ENCODE measurements at regions not wholly inside any gene's neighbourhood (a gene's known extent, or its start where the extent isn't known, plus 50 kb on each side); places are given as distances from the start of the nearest gene placed in this dataset.

DNA sequence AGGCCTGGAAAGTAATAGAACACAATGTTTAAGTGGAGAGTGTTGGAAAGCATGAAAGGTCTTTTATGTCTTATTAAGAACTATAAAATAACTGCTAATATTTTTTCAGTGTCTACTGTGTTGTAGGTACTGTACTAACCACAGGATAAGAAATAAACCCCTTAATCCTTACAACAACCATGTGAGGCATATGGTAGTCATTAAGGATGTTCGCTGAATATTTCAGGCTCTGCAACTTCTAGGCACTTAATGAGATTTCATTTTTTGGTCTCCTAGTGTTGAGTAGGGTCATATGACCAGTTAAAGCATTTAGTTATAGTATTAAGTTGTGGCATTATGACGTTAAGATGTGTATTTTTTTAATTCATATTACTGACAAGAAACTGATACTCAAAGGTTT lies 346.6 kb upstream of the KCNH7 start:
- no peak for TF ChIP-seq EZH2 (IDR thresholded peaks at IDR 0.05; ENCODE audit: low read length, unreplicated experiment)
- TF ChIP-seq, protein P1, sequence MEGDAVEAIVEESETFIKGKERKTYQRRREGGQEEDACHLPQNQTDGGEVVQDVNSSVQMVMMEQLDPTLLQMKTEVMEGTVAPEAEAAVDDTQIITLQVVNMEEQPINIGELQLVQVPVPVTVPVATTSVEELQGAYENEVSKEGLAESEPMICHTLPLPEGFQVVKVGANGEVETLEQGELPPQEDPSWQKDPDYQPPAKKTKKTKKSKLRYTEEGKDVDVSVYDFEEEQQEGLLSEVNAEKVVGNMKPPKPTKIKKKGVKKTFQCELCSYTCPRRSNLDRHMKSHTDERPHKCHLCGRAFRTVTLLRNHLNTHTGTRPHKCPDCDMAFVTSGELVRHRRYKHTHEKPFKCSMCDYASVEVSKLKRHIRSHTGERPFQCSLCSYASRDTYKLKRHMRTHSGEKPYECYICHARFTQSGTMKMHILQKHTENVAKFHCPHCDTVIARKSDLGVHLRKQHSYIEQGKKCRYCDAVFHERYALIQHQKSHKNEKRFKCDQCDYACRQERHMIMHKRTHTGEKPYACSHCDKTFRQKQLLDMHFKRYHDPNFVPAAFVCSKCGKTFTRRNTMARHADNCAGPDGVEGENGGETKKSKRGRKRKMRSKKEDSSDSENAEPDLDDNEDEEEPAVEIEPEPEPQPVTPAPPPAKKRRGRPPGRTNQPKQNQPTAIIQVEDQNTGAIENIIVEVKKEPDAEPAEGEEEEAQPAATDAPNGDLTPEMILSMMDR (conservative IDR thresholded peaks at IDR 0.05; ENCODE audit: low read depth, low read length) = no peak
- no peak for TF ChIP-seq EZH2phosphoT487 (IDR thresholded peaks at IDR 0.05; ENCODE audit: borderline replicate concordance, low read length)
- DNase-seq = no peak
- no peak overlapping the region for H3K4me3 ChIP-seq (ENCODE audit: low read length)
- H3K4me2 ChIP-seq (ENCODE audit: low read length) = no peak overlapping the region
- H3F3A ChIP-seq (ENCODE audit: low read length, unreplicated experiment) = no peaks in the 10 kb centered on the region
- H3K9ac ChIP-seq (ENCODE audit: low read length) = no peak overlapping the region
- H2AFZ ChIP-seq (ENCODE audit: low read length) = no peak overlapping the region
- no peaks in the 10 kb centered on the region for H3K9me2 ChIP-seq (replicated peaks; ENCODE audit: low read length)
- no peaks in the 10 kb centered on the region for H3K4me1 ChIP-seq (ENCODE audit: insufficient read depth, low read length)
- no peaks in the 10 kb centered on the region for H4K20me1 ChIP-seq (ENCODE audit: low read length)
- ATAC-seq = no peak
- BruUV-seq (replicated peaks) = no TSS peak
- H3K79me2 ChIP-seq (ENCODE audit: low read length) = no peaks in the 10 kb centered on the region
- H3K36me3 ChIP-seq (ENCODE audit: low read depth, low read length) = no peaks in the 10 kb centered on the region
- POLR2A ChIA-PET (ENCODE audit: unreplicated experiment) = no interaction called here
- no peaks in the 10 kb centered on the region for H3K9me3 ChIP-seq (ENCODE audit: low read length)
- H3K27me3 ChIP-seq (ENCODE audit: low read length) = peaks cover 7% of the 10 kb centered on the region; the same call in 1 of the 2 replicates
- H3K27ac ChIP-seq (ENCODE audit: low read length) = no peak overlapping the region
- CTCF ChIA-PET = no interaction called here
- intact Hi-C loops (cut with micrococcal nuclease) = no loop called here

DNA sequence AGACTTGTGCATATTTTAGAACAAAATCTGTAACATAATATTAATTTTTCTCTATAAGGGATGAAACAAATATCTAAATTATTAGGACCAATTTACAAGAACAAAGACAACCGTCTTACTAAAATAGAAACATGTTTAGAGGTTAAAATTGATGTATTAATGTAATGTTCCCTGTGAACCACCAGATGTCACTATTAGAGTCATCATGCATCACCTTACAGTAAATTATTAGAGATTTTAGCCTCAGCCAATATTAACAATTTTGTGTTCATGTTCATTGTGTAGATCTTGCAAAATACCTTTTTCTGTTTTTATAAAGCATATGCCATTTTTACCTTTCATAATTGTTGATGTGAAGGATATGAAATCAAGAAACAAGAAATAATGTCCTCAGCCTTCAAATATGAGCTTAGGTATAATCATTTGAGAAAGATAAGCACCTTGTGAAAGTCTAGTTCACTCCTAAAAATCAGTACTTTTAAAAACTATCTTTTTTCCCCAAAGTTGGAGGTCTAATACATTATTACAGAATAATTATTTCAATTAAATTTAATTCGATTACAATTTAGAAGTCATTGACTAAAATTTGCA lies 344.3 kb upstream of the KCNH7 start:
- CTCF ChIA-PET = interaction anchor here (0.7 kb wide), 1 partner anchor 1247 kb away, joined by 6 read pairs; no protein-coding TSS in a partner anchor
- no TSS peak for BruUV-seq (replicated peaks)

DNA sequence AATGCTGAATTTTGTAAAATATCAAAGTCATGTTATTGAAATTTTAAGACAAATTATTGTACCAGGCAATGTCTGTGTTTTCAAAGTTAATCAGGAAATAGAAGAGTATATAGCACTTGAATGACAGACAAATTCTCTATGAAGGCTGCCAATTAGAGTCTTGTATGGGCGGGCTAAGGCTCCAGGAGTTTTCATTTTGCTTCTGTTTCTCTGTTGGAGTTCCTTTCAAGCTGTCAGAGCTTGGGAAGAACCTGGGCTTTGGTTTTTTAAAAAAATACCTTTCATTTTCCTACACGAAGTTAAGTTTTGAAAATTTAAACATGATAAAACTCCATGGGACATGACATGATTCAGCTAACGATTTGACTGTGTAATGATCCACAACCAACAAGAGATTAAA lies 339.0 kb upstream of the KCNH7 start:
- no peak overlapping the region for H3K27ac ChIP-seq (ENCODE audit: low read length)
- intact Hi-C loops (cut with micrococcal nuclease) = no loop called here
- H3K27me3 ChIP-seq (ENCODE audit: low read length) = peaks cover 47% of the 10 kb centered on the region
- POLR2A ChIA-PET (ENCODE audit: unreplicated experiment) = no interaction called here
- H3K9me2 ChIP-seq (replicated peaks; ENCODE audit: low read length) = no peaks in the 10 kb centered on the region
- H3K4me1 ChIP-seq (ENCODE audit: insufficient read depth, low read length) = no peaks in the 10 kb centered on the region
- H3K9ac ChIP-seq (ENCODE audit: low read length) = no peak overlapping the region
- H2AFZ ChIP-seq (ENCODE audit: low read length) = no peak overlapping the region
- no peaks in the 10 kb centered on the region for H3K9me3 ChIP-seq (ENCODE audit: low read length)
- no peak overlapping the region for H3K4me3 ChIP-seq (ENCODE audit: low read length)
- no TSS peak for BruUV-seq (replicated peaks)
- H3K4me2 ChIP-seq (ENCODE audit: low read length) = no peak overlapping the region
- H3K79me2 ChIP-seq (ENCODE audit: low read length) = no peaks in the 10 kb centered on the region
- H3F3A ChIP-seq (ENCODE audit: low read length, unreplicated experiment) = no peaks in the 10 kb centered on the region
- DNase-seq (no peak), ATAC-seq (no peak)
- no peak for TF ChIP-seq EZH2phosphoT487 (IDR thresholded peaks at IDR 0.05; ENCODE audit: borderline replicate concordance, low read length)
- TF ChIP-seq EZH2 (IDR thresholded peaks at IDR 0.05; ENCODE audit: low read length, unreplicated experiment) = no peak
- TF ChIP-seq, protein P1 (conservative IDR thresholded peaks at IDR 0.05; ENCODE audit: low read depth, low read length) = no peak
- no peaks in the 10 kb centered on the region for H4K20me1 ChIP-seq (ENCODE audit: low read length)
- H3K36me3 ChIP-seq (ENCODE audit: low read depth, low read length) = no peaks in the 10 kb centered on the region
- CTCF ChIA-PET = no interaction called here

More for the DNA sequence above, 344.3 kb upstream of the KCNH7 start:
- Histone ChIP-seq H3K4me1 (ENCODE audit: insufficient read depth, low read length) (no peaks in the 10 kb centered on the region), H3K79me2 (ENCODE audit: low read length) (no peaks in the 10 kb centered on the region), H3K9me3 (ENCODE audit: low read length) (no peaks in the 10 kb centered on the region), H2AFZ (ENCODE audit: low read length) (no peak overlapping the region), H3K4me3 (ENCODE audit: low read length) (no peak overlapping the region), H3K4me2 (ENCODE audit: low read length) (no peak overlapping the region), H3K27me3 (ENCODE audit: low read length) (peaks cover 10% of the 10 kb centered on the region), H4K20me1 (ENCODE audit: low read length) (no peaks in the 10 kb centered on the region), H3K36me3 (ENCODE audit: low read depth, low read length) (no peaks in the 10 kb centered on the region), H3K9me2 (replicated peaks; ENCODE audit: low read length) (no peaks in the 10 kb centered on the region), H3K27ac (ENCODE audit: low read length) (no peak overlapping the region), H3K9ac (ENCODE audit: low read length) (no peak overlapping the region), H3F3A (ENCODE audit: low read length, unreplicated experiment) (no peaks in the 10 kb centered on the region)
- intact Hi-C loops (cut with micrococcal nuclease) = loop anchor here (1.0 to 2.0 kb wide), 2 partner anchors 1296 to 1312 kb away; no protein-coding TSS in a partner anchor
- DNase-seq = peak; percentile 14
- TF ChIP-seq EZH2 (IDR thresholded peaks at IDR 0.05; ENCODE audit: low read length, unreplicated experiment) (no peak), EZH2phosphoT487 (IDR thresholded peaks at IDR 0.05; ENCODE audit: borderline replicate concordance, low read length) (no peak)
- TF ChIP-seq, protein P1 (conservative IDR thresholded peaks at IDR 0.05; ENCODE audit: low read depth, low read length) = peak; percentile 66
- no peak for ATAC-seq
- POLR2A ChIA-PET (ENCODE audit: unreplicated experiment) = no interaction called here

Measured in PC-3 (cell line).